Tibial nerve (tissue), 4 donors: ENCODE measurements at regions not wholly inside any gene's neighbourhood (a gene's known extent, or its start where the extent isn't known, plus 50 kb on each side); places are given as distances from the start of the nearest gene placed in this dataset.

Source experiments
- EP300 ChIP-seq, 2 donors: sonication (generic); formaldehyde crosslinking; IDR thresholded peaks; one replicate each; pipeline ENCODE4 v1.6.1; 2017; ENCODE audit warnings: antibody characterized with exemption in 2 of 2, mild to moderate bottlenecking in 1 of 2
- POLR2A ChIP-seq, 2 donors: fragments of 450-650 bp; IDR thresholded peaks; one replicate each; pipeline ENCODE4 v1.6.1; 2017; ENCODE audit warnings: antibody characterized with exemption in 2 of 2, mild to moderate bottlenecking in 2 of 2, moderate library complexity in 2 of 2
- TF ChIP-seq, protein P1 (sequence below), 5 experiments: fragments of 200-600 bp in 3 of 5; fragments of 450-650 bp in 2 of 5; sonication (generic) in 3 of 5; IDR thresholded peaks; one replicate each; pipeline ENCODE4 v1.5.1; 2016 to 2019; ENCODE audit warnings: antibody characterized with exemption in 5 of 5, mild to moderate bottlenecking in 3 of 5, moderate library complexity in 2 of 5

- no peak for TF ChIP-seq POLR2A (IDR thresholded peaks at IDR 0.05)
- TF ChIP-seq, protein P1, sequence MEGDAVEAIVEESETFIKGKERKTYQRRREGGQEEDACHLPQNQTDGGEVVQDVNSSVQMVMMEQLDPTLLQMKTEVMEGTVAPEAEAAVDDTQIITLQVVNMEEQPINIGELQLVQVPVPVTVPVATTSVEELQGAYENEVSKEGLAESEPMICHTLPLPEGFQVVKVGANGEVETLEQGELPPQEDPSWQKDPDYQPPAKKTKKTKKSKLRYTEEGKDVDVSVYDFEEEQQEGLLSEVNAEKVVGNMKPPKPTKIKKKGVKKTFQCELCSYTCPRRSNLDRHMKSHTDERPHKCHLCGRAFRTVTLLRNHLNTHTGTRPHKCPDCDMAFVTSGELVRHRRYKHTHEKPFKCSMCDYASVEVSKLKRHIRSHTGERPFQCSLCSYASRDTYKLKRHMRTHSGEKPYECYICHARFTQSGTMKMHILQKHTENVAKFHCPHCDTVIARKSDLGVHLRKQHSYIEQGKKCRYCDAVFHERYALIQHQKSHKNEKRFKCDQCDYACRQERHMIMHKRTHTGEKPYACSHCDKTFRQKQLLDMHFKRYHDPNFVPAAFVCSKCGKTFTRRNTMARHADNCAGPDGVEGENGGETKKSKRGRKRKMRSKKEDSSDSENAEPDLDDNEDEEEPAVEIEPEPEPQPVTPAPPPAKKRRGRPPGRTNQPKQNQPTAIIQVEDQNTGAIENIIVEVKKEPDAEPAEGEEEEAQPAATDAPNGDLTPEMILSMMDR (IDR thresholded peaks at IDR 0.05) = no peak
- TF ChIP-seq EP300 (IDR thresholded peaks at IDR 0.05) = no peak
These were observed 656.3 kb downstream of the ETNK1 start for GRCh38 chr12:23281295-23281694.
